ENCODE measurements at regions not wholly inside any gene's neighbourhood (a gene's known extent, or its start where the extent isn't known, plus 50 kb on each side); places are given as distances from the start of the nearest gene placed in this dataset.

- H3K27ac ChIP-seq, result no peak overlapping the region
- in situ Hi-C loops (cut with MboI; ENCODE audit: low pct_unique_long_range_greater_than_20kb in 2 of 9, low sequenced_read_pairs in 9 of 9, unreplicated experiment in 9 of 9), result no loop called here
- WGBS, 10 experiments, result 0 to 72% (median 36%) methylated on average over 1 to 3 of the region's 4 CpGs
- peaks cover 5 to 14% of the 10 kb centered on the region in 2 donors for H3K4me1 ChIP-seq (replicated peaks in 1 of 2)
- no peak overlapping the region for H3K4me3 ChIP-seq
- peak in 2 of 8 experiments; percentile 23 to 58 for ATAC-seq (replicated peaks in 6 of 8)
Measured at GRCh38 chr16:17951378-17951777, 385.2 kb downstream of the NPIPA8 start.

GRCh38 chr16:17949982-17950250 lies 386.6 kb downstream of the NPIPA8 start:
- ATAC-seq (replicated peaks in 6 of 8), result no peak
- Histone ChIP-seq H3K27ac (no peak overlapping the region), H3K4me1 (replicated peaks in 1 of 2) (peaks cover 5 to 14% of the 10 kb centered on the region in 2 donors), H3K4me3 (no peak overlapping the region)
- in situ Hi-C loops (cut with MboI; ENCODE audit: low pct_unique_long_range_greater_than_20kb in 2 of 9, low sequenced_read_pairs in 9 of 9, unreplicated experiment in 9 of 9), result no loop called here
- WGBS, 10 experiments, result 0 to 93% (median 58%) methylated on average over 2 to 4 of the region's 4 CpGs; no CpG with 5 or more reads in 4 of the 10 experiments

GRCh38 chr16:17949141-17949981 lies 387.2 kb downstream of the NPIPA8 start:
- ATAC-seq (replicated peaks in 6 of 8), result peak in 5 of 8 experiments; percentile 19 to 70 (median 57)
- WGBS, 10 experiments, result 0 to 83% (median 40%) methylated on average over 1 to 9 of the region's 10 CpGs
- Histone ChIP-seq H3K4me1 (replicated peaks in 1 of 2) (peaks cover 5 to 14% of the 10 kb centered on the region in 2 donors), H3K4me3 (no peak overlapping the region), H3K27ac (peak overlapping the region in 1 of 2 donors; percentile 20)
- in situ Hi-C loops (cut with MboI; ENCODE audit: low pct_unique_long_range_greater_than_20kb in 2 of 9, low sequenced_read_pairs in 9 of 9, unreplicated experiment in 9 of 9), result no loop called here

- H3K27ac ChIP-seq, result no peak overlapping the region
- peaks cover 5 to 14% of the 10 kb centered on the region in 2 donors for H3K4me1 ChIP-seq (replicated peaks in 1 of 2)
- H3K4me3 ChIP-seq, result no peak overlapping the region
- in situ Hi-C loops (cut with MboI; ENCODE audit: low pct_unique_long_range_greater_than_20kb in 2 of 9, low sequenced_read_pairs in 9 of 9, unreplicated experiment in 9 of 9), result no loop called here
- WGBS, 10 experiments, result 44 to 100% (median 90%) methylated on average over 1 to 3 of the region's 3 CpGs; no CpG with 5 or more reads in 4 of the 10 experiments
- ATAC-seq (replicated peaks in 6 of 8), result no peak
Measured at GRCh38 chr16:17947637-17948036, 388.9 kb downstream of the NPIPA8 start.

- no peak for ATAC-seq (replicated peaks in 6 of 8)
- H3K27ac ChIP-seq, result no peak overlapping the region
- H3K4me3 ChIP-seq, result no peak overlapping the region
- in situ Hi-C loops (cut with MboI; ENCODE audit: low pct_unique_long_range_greater_than_20kb in 2 of 9, low sequenced_read_pairs in 9 of 9, unreplicated experiment in 9 of 9), result no loop called here
- H3K4me1 ChIP-seq (replicated peaks in 1 of 2), result peaks cover 5 to 14% of the 10 kb centered on the region in 2 donors
- whole genome bisulfite sequencing, 10 experiments, result 0 to 100% (median 95%) methylated on average over 1 of the region's 1 CpG; no CpG with 5 or more reads in 6 of the 10 experiments
Measured at GRCh38 chr16:17947165-17947564, 389.4 kb downstream of the NPIPA8 start.

GRCh38 chr16:17945080-17945601 lies 391.4 kb downstream of the NPIPA8 start:
- in situ Hi-C loops (cut with MboI; ENCODE audit: low pct_unique_long_range_greater_than_20kb in 2 of 9, low sequenced_read_pairs in 9 of 9, unreplicated experiment in 9 of 9), result no loop called here
- H3K4me1 ChIP-seq (replicated peaks in 1 of 2), result peaks cover 14 to 31% of the 10 kb centered on the region in 2 donors
- no peak overlapping the region for H3K4me3 ChIP-seq
- no peak for ATAC-seq (replicated peaks in 6 of 8)
- H3K27ac ChIP-seq, result no peak overlapping the region
- 27 to 95% (median 67%) methylated on average over 2 to 5 of the region's 5 CpGs; no CpG with 5 or more reads in 1 of the 10 experiments for WGBS, 10 experiments

- in situ Hi-C loops (cut with MboI; ENCODE audit: low pct_unique_long_range_greater_than_20kb in 2 of 9, low sequenced_read_pairs in 9 of 9, unreplicated experiment in 9 of 9), result no loop called here
- H3K27ac ChIP-seq, result no peak overlapping the region
- WGBS, 10 experiments, result 72 to 100% (median 83%) methylated on average over 1 to 2 of the region's 2 CpGs; no CpG with 5 or more reads in 3 of the 10 experiments
- H3K4me3 ChIP-seq, result no peak overlapping the region
- peaks cover 11 to 24% of the 10 kb centered on the region in 2 donors for H3K4me1 ChIP-seq (replicated peaks in 1 of 2)
- ATAC-seq (replicated peaks in 6 of 8), result no peak
Measured at GRCh38 chr16:17944345-17944744, 392.2 kb downstream of the NPIPA8 start.

- in situ Hi-C loops (cut with MboI; ENCODE audit: low pct_unique_long_range_greater_than_20kb in 2 of 9, low sequenced_read_pairs in 9 of 9, unreplicated experiment in 9 of 9), result no loop called here
- no peak overlapping the region for H3K4me3 ChIP-seq
- H3K4me1 ChIP-seq (replicated peaks in 1 of 2), result peaks cover 9 to 27% of the 10 kb centered on the region in 2 donors
- H3K27ac ChIP-seq, result no peak overlapping the region
- ATAC-seq (replicated peaks in 6 of 8), result no peak
- 57 to 98% (median 63%) methylated on average over 3 to 8 of the region's 12 CpGs; no CpG with 5 or more reads in 5 of the 10 experiments for WGBS, 10 experiments
Measured at GRCh38 chr16:17942067-17942466, 394.5 kb downstream of the NPIPA8 start.

- Histone ChIP-seq H3K27ac (no peak overlapping the region), H3K4me1 (replicated peaks in 1 of 2) (peaks cover 9 to 27% of the 10 kb centered on the region in 2 donors), H3K4me3 (no peak overlapping the region)
- in situ Hi-C loops (cut with MboI; ENCODE audit: low pct_unique_long_range_greater_than_20kb in 2 of 9, low sequenced_read_pairs in 9 of 9, unreplicated experiment in 9 of 9), result no loop called here
- 0 to 83% (median 40%) methylated on average over 1 to 7 of the region's 8 CpGs for WGBS, 10 experiments
- peak in 3 of 8 experiments; percentile 48 to 63 (median 51) for ATAC-seq (replicated peaks in 6 of 8)
Measured at GRCh38 chr16:17940584-17941364, 395.8 kb downstream of the NPIPA8 start.

- H3K4me3 ChIP-seq, result no peak overlapping the region
- H3K4me1 ChIP-seq (replicated peaks in 1 of 2), result peaks cover 9 to 27% of the 10 kb centered on the region in 2 donors
- 0 to 100% (median 61%) methylated on average over 1 to 4 of the region's 4 CpGs; no CpG with 5 or more reads in 2 of the 10 experiments for WGBS, 10 experiments
- in situ Hi-C loops (cut with MboI; ENCODE audit: low pct_unique_long_range_greater_than_20kb in 2 of 9, low sequenced_read_pairs in 9 of 9, unreplicated experiment in 9 of 9), result no loop called here
- no peak overlapping the region for H3K27ac ChIP-seq
- no peak for ATAC-seq (replicated peaks in 6 of 8)
Measured at GRCh38 chr16:17939723-17940122, 396.8 kb downstream of the NPIPA8 start.

GRCh38 chr16:17939122-17939536 lies 397.4 kb downstream of the NPIPA8 start:
- no peak for ATAC-seq (replicated peaks in 6 of 8)
- Histone ChIP-seq H3K4me3 (no peak overlapping the region), H3K4me1 (replicated peaks in 1 of 2) (peaks cover 9 to 27% of the 10 kb centered on the region in 2 donors), H3K27ac (no peak overlapping the region)
- in situ Hi-C loops (cut with MboI; ENCODE audit: low pct_unique_long_range_greater_than_20kb in 2 of 9, low sequenced_read_pairs in 9 of 9, unreplicated experiment in 9 of 9), result no loop called here
- WGBS, 10 experiments, result 0 to 80% (median 30%) methylated on average over 1 to 2 of the region's 2 CpGs; no CpG with 5 or more reads in 6 of the 10 experiments

GRCh38 chr16:17938546-17938945 lies 398.0 kb downstream of the NPIPA8 start:
- WGBS, 10 experiments, result 0 to 100% (median 75%) methylated on average over 1 to 3 of the region's 3 CpGs
- no peak overlapping the region for H3K27ac ChIP-seq
- H3K4me3 ChIP-seq, result no peak overlapping the region
- in situ Hi-C loops (cut with MboI; ENCODE audit: low pct_unique_long_range_greater_than_20kb in 2 of 9, low sequenced_read_pairs in 9 of 9, unreplicated experiment in 9 of 9), result no loop called here
- peaks cover 9 to 27% of the 10 kb centered on the region in 2 donors for H3K4me1 ChIP-seq (replicated peaks in 1 of 2)
- no peak for ATAC-seq (replicated peaks in 6 of 8)
